ENCODE measurements at regions not wholly inside any gene's neighbourhood (a gene's known extent, or its start where the extent isn't known, plus 50 kb on each side); places are given as distances from the start of the nearest gene placed in this dataset.

- Histone ChIP-seq H3K79me1 (ENCODE audit: low read depth, low read length) (no peaks in the 10 kb centered on the region), H3K23ac (ENCODE audit: insufficient read length) (no peak overlapping the region), H3K9ac (replicated peaks in 1 of 4; ENCODE audit: extremely low read depth in 1 of 4, low read depth in 3 of 4, low read length in 3 of 4) (no peak overlapping the region), H3K23me2 (ENCODE audit: low read depth, low read length) (no peaks in the 10 kb centered on the region), H2BK5ac (ENCODE audit: low read depth, low read length) (no peak overlapping the region), H2BK15ac (ENCODE audit: low read length) (no peak overlapping the region), H3K4ac (replicated peaks; ENCODE audit: insufficient read length, low read depth, low read length) (no peak overlapping the region), H3K4me3 (ENCODE audit: extremely low read depth in 1 of 4, insufficient read depth in 2 of 4, low read depth in 3 of 4, low read length in 4 of 4) (no peak overlapping the region), H3K14ac (ENCODE audit: insufficient read length) (no peak overlapping the region), H3K79me2 (ENCODE audit: control insufficient read depth in 1 of 2, insufficient read depth in 2 of 2, low read length in 2 of 2) (no peaks in the 10 kb centered on the region), H3K18ac (ENCODE audit: extremely low read depth, low read length) (no peak overlapping the region), H4K91ac (replicated peaks; ENCODE audit: insufficient read length, low read length) (no peak overlapping the region), H3K9me3 (ENCODE audit: insufficient read depth in 2 of 2, low read depth in 1 of 2, low read length in 1 of 2) (no peaks in the 10 kb centered on the region), H3K27me3 (replicated peaks in 1 of 4; ENCODE audit: control insufficient read depth in 3 of 4, extremely low read depth in 1 of 4, insufficient read depth in 3 of 4, low read length in 3 of 4) (no peaks in the 10 kb centered on the region), H4K5ac (ENCODE audit: insufficient read length, low read depth, low read length) (no peak overlapping the region), H3K36me3 (ENCODE audit: control insufficient read depth in 2 of 4, insufficient read depth in 4 of 4, low read length in 3 of 4) (no peaks in the 10 kb centered on the region), H2AFZ (ENCODE audit: low read length) (no peak overlapping the region; the same call in 1 of the 2 replicates), H3K4me1 (replicated peaks in 1 of 4; ENCODE audit: control insufficient read depth in 3 of 4, insufficient read depth in 4 of 4, low read length in 3 of 4) (no peaks in the 10 kb centered on the region), H2BK12ac (ENCODE audit: low read depth, low read length) (no peak overlapping the region), H4K20me1 (replicated peaks in 1 of 2; ENCODE audit: control insufficient read depth in 1 of 2, insufficient read depth in 2 of 2, low read length in 2 of 2) (no peaks in the 10 kb centered on the region), H3K27ac (ENCODE audit: low read depth, low read length) (no peak overlapping the region), H3K4me2 (ENCODE audit: insufficient read depth in 1 of 2, low read depth in 2 of 2, low read length in 2 of 2) (no peak overlapping the region), H4K8ac (ENCODE audit: extremely low read depth, insufficient read depth, low read length) (no peak overlapping the region), H2BK120ac (replicated peaks; ENCODE audit: low read depth, low read length) (no peak overlapping the region), H3K56ac (replicated peaks; ENCODE audit: insufficient read length, low read depth, low read length) (no peak overlapping the region), H2AK5ac (ENCODE audit: low read depth, low read length) (no peak overlapping the region), H2BK20ac (ENCODE audit: low read length) (no peak overlapping the region)
- ChIA-PET CTCF (ENCODE audit: partially characterized antibody) (no interaction called here), POLR2A (ENCODE audit: partially characterized antibody) (no interaction called here)
- FAIRE-seq = no peak
- DNase-seq (ENCODE audit: low read depth in 1 of 2, low spot score in 2 of 2) = no peak
- 89% methylated on average over 11 of the region's 11 CpGs; no CpG with 5 or more reads in 1 of the 2 experiments for WGBS, 2 experiments (ENCODE audit: extremely low coverage in 1 of 2, insufficient coverage in 1 of 2, insufficient read length in 1 of 2, insufficient replicate concordance in 2 of 2, low coverage in 1 of 2, low lambda C conversion rate in 2 of 2, missing lambda C conversion rate in 1 of 2)
- no peak for TF ChIP-seq SP1 (IDR thresholded peaks at IDR 0.05; ENCODE audit: low read depth, low read length)
Measured at GRCh38 chr4:12178614-12179610, 750.2 kb upstream of the HS3ST1 start.
